Neural progenitor cell (in vitro differentiated cells): ENCODE measurements at regions not wholly inside any gene's neighbourhood (a gene's known extent, or its start where the extent isn't known, plus 50 kb on each side); places are given as distances from the start of the nearest gene placed in this dataset.

ENCODE experiments used
- EZH2 ChIP-seq: fragments of 200-600 bp; sonication (generic); IDR thresholded peaks from 2 replicates; pipeline ENCODE4 v1.6.1; 2017; ENCODE audit warnings: antibody characterized with exemption, mild to moderate bottlenecking, moderate library complexity
- EZH2phosphoT487 ChIP-seq: fragments of 200-600 bp; sonication (generic); IDR thresholded peaks from 2 replicates; pipeline ENCODE4 v1.6.1; 2017; ENCODE audit warnings: antibody characterized with exemption
- TF ChIP-seq, protein P1 (sequence below): fragments of 200-600 bp; sonication (generic); IDR thresholded peaks from 2 replicates; pipeline ENCODE4 v1.5.1; 2017; ENCODE audit warnings: antibody characterized with exemption, mild to moderate bottlenecking

DNA sequence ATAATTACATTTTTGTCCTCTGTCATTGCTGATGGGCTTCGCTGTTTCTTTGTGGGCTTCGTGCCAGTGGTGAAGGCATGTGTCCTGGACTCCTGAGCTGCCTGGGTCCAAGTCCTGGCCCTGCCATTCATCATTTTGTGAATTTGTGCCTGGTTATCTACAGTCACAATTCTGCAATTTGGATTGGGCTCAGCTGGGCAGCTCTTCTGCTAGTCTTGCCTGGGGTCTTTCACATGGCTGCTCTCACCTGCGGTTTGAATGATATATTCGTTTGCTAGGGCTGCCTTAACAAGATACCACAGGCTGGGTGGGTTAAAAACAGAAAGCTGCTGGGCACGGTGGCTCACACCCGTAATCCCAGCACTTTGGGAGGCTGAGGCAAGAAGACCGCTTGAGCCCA is 192.7 kb upstream of the IER5L start:
- no peak for TF ChIP-seq EZH2phosphoT487
- TF ChIP-seq, protein P1, sequence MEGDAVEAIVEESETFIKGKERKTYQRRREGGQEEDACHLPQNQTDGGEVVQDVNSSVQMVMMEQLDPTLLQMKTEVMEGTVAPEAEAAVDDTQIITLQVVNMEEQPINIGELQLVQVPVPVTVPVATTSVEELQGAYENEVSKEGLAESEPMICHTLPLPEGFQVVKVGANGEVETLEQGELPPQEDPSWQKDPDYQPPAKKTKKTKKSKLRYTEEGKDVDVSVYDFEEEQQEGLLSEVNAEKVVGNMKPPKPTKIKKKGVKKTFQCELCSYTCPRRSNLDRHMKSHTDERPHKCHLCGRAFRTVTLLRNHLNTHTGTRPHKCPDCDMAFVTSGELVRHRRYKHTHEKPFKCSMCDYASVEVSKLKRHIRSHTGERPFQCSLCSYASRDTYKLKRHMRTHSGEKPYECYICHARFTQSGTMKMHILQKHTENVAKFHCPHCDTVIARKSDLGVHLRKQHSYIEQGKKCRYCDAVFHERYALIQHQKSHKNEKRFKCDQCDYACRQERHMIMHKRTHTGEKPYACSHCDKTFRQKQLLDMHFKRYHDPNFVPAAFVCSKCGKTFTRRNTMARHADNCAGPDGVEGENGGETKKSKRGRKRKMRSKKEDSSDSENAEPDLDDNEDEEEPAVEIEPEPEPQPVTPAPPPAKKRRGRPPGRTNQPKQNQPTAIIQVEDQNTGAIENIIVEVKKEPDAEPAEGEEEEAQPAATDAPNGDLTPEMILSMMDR: no peak
- no peak for TF ChIP-seq EZH2
